ENCODE measurements at regions not wholly inside any gene's neighbourhood (a gene's known extent, or its start where the extent isn't known, plus 50 kb on each side); places are given as distances from the start of the nearest gene placed in this dataset.
"Not testable (repeated sequence)": the region's sequence is repeated elsewhere in the genome, so short reads cannot be mapped to it uniquely, and the experiment has no call there.

- Mint-ChIP-seq H3K27ac (no peak overlapping the region), H3K36me3 (no peaks in the 10 kb centered on the region), H3K4me3 (no peak overlapping the region), H3K4me1 (peaks cover 2% of the 10 kb centered on the region), H3K9me3 (no peaks in the 10 kb centered on the region), H3K27me3 (no peaks in the 10 kb centered on the region)
- ATAC-seq (ENCODE audit: low read depth) (no peak), DNase-seq (ENCODE audit: low spot score in 2 of 2) (no peak)
Measured at GRCh38 chr11:39363571-39363970, 2095.9 kb downstream of the LRRC4C start.

- no peak for DNase-seq (ENCODE audit: low spot score in 2 of 2)
- H3K4me1 Mint-ChIP-seq, result no peaks in the 10 kb centered on the region
- no peak for ATAC-seq (ENCODE audit: low read depth)
- no peak overlapping the region for H3K27ac Mint-ChIP-seq
- no peaks in the 10 kb centered on the region for H3K27me3 Mint-ChIP-seq
- no peaks in the 10 kb centered on the region for H3K36me3 Mint-ChIP-seq
- no peak overlapping the region for H3K4me3 Mint-ChIP-seq
- H3K9me3 Mint-ChIP-seq, result no peaks in the 10 kb centered on the region
Measured at GRCh38 chr11:39361557-39361956, 2097.9 kb downstream of the LRRC4C start.

GRCh38 chr11:39345834-39346442 lies 2113.5 kb downstream of the LRRC4C start:
- DNase-seq (ENCODE audit: low spot score in 2 of 2) (no peak), ATAC-seq (ENCODE audit: low read depth) (no peak)
- Mint-ChIP-seq H3K9me3 (no peaks in the 10 kb centered on the region), H3K4me1 (no peaks in the 10 kb centered on the region), H3K27ac (no peak overlapping the region), H3K4me3 (no peak overlapping the region), H3K27me3 (no peaks in the 10 kb centered on the region), H3K36me3 (no peaks in the 10 kb centered on the region)

GRCh38 chr11:39341461-39341860 lies 2118.0 kb downstream of the LRRC4C start:
- no peak overlapping the region for H3K27ac Mint-ChIP-seq
- H3K4me1 Mint-ChIP-seq, result no peaks in the 10 kb centered on the region
- H3K27me3 Mint-ChIP-seq, result no peaks in the 10 kb centered on the region
- no peaks in the 10 kb centered on the region for H3K36me3 Mint-ChIP-seq
- ATAC-seq (ENCODE audit: low read depth) (no peak), DNase-seq (ENCODE audit: low spot score in 2 of 2) (no peak)
- H3K9me3 Mint-ChIP-seq, result peaks cover 2% of the 10 kb centered on the region
- no peak overlapping the region for H3K4me3 Mint-ChIP-seq

GRCh38 chr11:39333006-39333405 lies 2126.4 kb downstream of the LRRC4C start:
- H3K27ac Mint-ChIP-seq; H3K9me3 Mint-ChIP-seq; H3K4me1 Mint-ChIP-seq; H3K27me3 Mint-ChIP-seq; H3K36me3 Mint-ChIP-seq; DNase-seq (ENCODE audit: low spot score in 2 of 2); ATAC-seq (ENCODE audit: low read depth); H3K4me3 Mint-ChIP-seq: not testable (repeated sequence)

GRCh38 chr11:39327302-39327701 lies 2132.2 kb downstream of the LRRC4C start:
- Mint-ChIP-seq H3K4me1 (no peaks in the 10 kb centered on the region), H3K9me3 (peaks cover 2% of the 10 kb centered on the region), H3K27ac (no peak overlapping the region), H3K4me3 (no peak overlapping the region), H3K27me3 (no peaks in the 10 kb centered on the region), H3K36me3 (no peaks in the 10 kb centered on the region)
- DNase-seq (ENCODE audit: low spot score in 2 of 2) (no peak), ATAC-seq (ENCODE audit: low read depth) (no peak)

GRCh38 chr11:39311888-39312287 lies 2147.6 kb downstream of the LRRC4C start:
- H3K27me3 Mint-ChIP-seq; H3K27ac Mint-ChIP-seq; H3K4me1 Mint-ChIP-seq; H3K9me3 Mint-ChIP-seq; ATAC-seq (ENCODE audit: low read depth); H3K36me3 Mint-ChIP-seq; H3K4me3 Mint-ChIP-seq; DNase-seq (ENCODE audit: low spot score in 2 of 2): not testable (repeated sequence)

- Mint-ChIP-seq H3K4me3 (no peak overlapping the region), H3K27me3 (no peaks in the 10 kb centered on the region), H3K27ac (no peak overlapping the region), H3K4me1 (no peaks in the 10 kb centered on the region), H3K36me3 (no peaks in the 10 kb centered on the region), H3K9me3 (peaks cover 7% of the 10 kb centered on the region)
- DNase-seq (ENCODE audit: low spot score in 2 of 2) (no peak), ATAC-seq (ENCODE audit: low read depth) (no peak)
Measured at GRCh38 chr11:39304586-39304985, 2154.9 kb downstream of the LRRC4C start.

GRCh38 chr11:39294648-39295047 lies 2164.8 kb downstream of the LRRC4C start:
- DNase-seq (ENCODE audit: low spot score in 2 of 2), result no peak
- H3K9me3 Mint-ChIP-seq, result peaks cover 11% of the 10 kb centered on the region
- H3K36me3 Mint-ChIP-seq, result no peaks in the 10 kb centered on the region
- H3K27ac Mint-ChIP-seq, result no peak overlapping the region
- no peak for ATAC-seq (ENCODE audit: low read depth)
- no peak overlapping the region for H3K4me3 Mint-ChIP-seq
- H3K27me3 Mint-ChIP-seq, result no peaks in the 10 kb centered on the region
- H3K4me1 Mint-ChIP-seq, result no peaks in the 10 kb centered on the region

GRCh38 chr11:39288011-39288410 lies 2171.4 kb downstream of the LRRC4C start:
- H3K36me3 Mint-ChIP-seq, result no peaks in the 10 kb centered on the region
- DNase-seq (ENCODE audit: low spot score in 2 of 2), result no peak
- no peak overlapping the region for H3K27ac Mint-ChIP-seq
- H3K9me3 Mint-ChIP-seq, result peaks cover 13% of the 10 kb centered on the region
- no peaks in the 10 kb centered on the region for H3K27me3 Mint-ChIP-seq
- H3K4me1 Mint-ChIP-seq, result no peaks in the 10 kb centered on the region
- ATAC-seq (ENCODE audit: low read depth), result no peak
- H3K4me3 Mint-ChIP-seq, result no peak overlapping the region

- Mint-ChIP-seq H3K36me3 (no peaks in the 10 kb centered on the region), H3K27me3 (no peaks in the 10 kb centered on the region), H3K4me3 (no peak overlapping the region), H3K27ac (no peak overlapping the region), H3K4me1 (no peaks in the 10 kb centered on the region), H3K9me3 (peaks cover 5% of the 10 kb centered on the region)
- no peak for ATAC-seq (ENCODE audit: low read depth)
- DNase-seq (ENCODE audit: low spot score in 2 of 2), result no peak
Measured at GRCh38 chr11:39268176-39268690, 2191.2 kb downstream of the LRRC4C start.

GRCh38 chr11:39255648-39256047 lies 2203.8 kb downstream of the LRRC4C start:
- Mint-ChIP-seq H3K36me3 (peaks cover 2% of the 10 kb centered on the region), H3K27ac (no peak overlapping the region), H3K4me1 (no peaks in the 10 kb centered on the region), H3K27me3 (no peaks in the 10 kb centered on the region), H3K4me3 (no peak overlapping the region), H3K9me3 (peaks cover 9% of the 10 kb centered on the region)
- DNase-seq (ENCODE audit: low spot score in 2 of 2) (no peak), ATAC-seq (ENCODE audit: low read depth) (no peak)

GRCh38 chr11:39249566-39250365 lies 2209.7 kb downstream of the LRRC4C start:
- H3K4me1 Mint-ChIP-seq, result no peaks in the 10 kb centered on the region
- DNase-seq (ENCODE audit: low spot score in 2 of 2) (no peak), ATAC-seq (ENCODE audit: low read depth) (no peak)
- no peaks in the 10 kb centered on the region for H3K27me3 Mint-ChIP-seq
- no peaks in the 10 kb centered on the region for H3K36me3 Mint-ChIP-seq
- H3K9me3 Mint-ChIP-seq, result peaks cover 6% of the 10 kb centered on the region
- H3K27ac Mint-ChIP-seq, result no peak overlapping the region
- no peak overlapping the region for H3K4me3 Mint-ChIP-seq

GRCh38 chr11:39247570-39248137 lies 2211.8 kb downstream of the LRRC4C start:
- H3K36me3 Mint-ChIP-seq, result no peaks in the 10 kb centered on the region
- no peaks in the 10 kb centered on the region for H3K27me3 Mint-ChIP-seq
- no peaks in the 10 kb centered on the region for H3K4me1 Mint-ChIP-seq

More at GRCh38 chr11:39247570-39248137, 2211.8 kb downstream of the LRRC4C start:
- ATAC-seq (ENCODE audit: low read depth) (no peak), DNase-seq (ENCODE audit: low spot score in 2 of 2) (no peak)
- peaks cover 3% of the 10 kb centered on the region for H3K9me3 Mint-ChIP-seq
- no peak overlapping the region for H3K4me3 Mint-ChIP-seq
- no peak overlapping the region for H3K27ac Mint-ChIP-seq

All from memory B cell (primary cell).